Natural killer cell treated with Interleukin-12 subunit alpha and Interleukin-12 subunit beta and Interleukin-15 and Interleukin-18, amount 100 ng/mL, for 72 hours (primary cell): ENCODE measurements at regions not wholly inside any gene's neighbourhood (a gene's known extent, or its start where the extent isn't known, plus 50 kb on each side); places are given as distances from the start of the nearest gene placed in this dataset.

Source experiments
- ATAC-seq, 2 donors: fragments of 150-1000 bp; cut with Tn5 transposase in 1 of 2; sonication (Bioruptor Pico), chemical (Tn5 transposase) in 1 of 2; 2 replicates each; pipeline ENCODE4 v1.10.0; 2021
- DNase-seq: peaks from one replicate; pipeline ENCODE4 v3.0.0; 2022; ENCODE audit warnings: low spot score
- H3K27ac Mint-ChIP-seq, 2 donors: 1 replicate in 1 of 2; 2 replicates in 1 of 2; pipeline ENCODE4 v1.8.0; 2022; ENCODE audit warnings: mixed read lengths in 2 of 2, mild to moderate bottlenecking in 1 of 2, moderate library complexity in 1 of 2
- H3K27me3 Mint-ChIP-seq, 2 donors: 1 replicate in 1 of 2; 2 replicates in 1 of 2; pipeline ENCODE4 v1.8.0; 2022; ENCODE audit warnings: mixed read lengths in 2 of 2
- H3K36me3 Mint-ChIP-seq: one replicate; pipeline ENCODE4 v1.8.0; 2022; ENCODE audit warnings: mixed read lengths
- H3K4me1 Mint-ChIP-seq, 2 donors: 1 replicate in 1 of 2; 2 replicates in 1 of 2; pipeline ENCODE4 v1.8.0; 2022; ENCODE audit warnings: low read depth in 2 of 2, mixed read lengths in 2 of 2, mild to moderate bottlenecking in 1 of 2
- H3K4me3 Mint-ChIP-seq: one replicate; pipeline ENCODE4 v1.8.0; 2022; ENCODE audit warnings: mixed read lengths
- H3K9me3 Mint-ChIP-seq: 2 replicates; pipeline ENCODE4 v1.8.0; 2022; ENCODE audit warnings: mixed read lengths

GRCh38 chrX:121987163-121987562 lies 939.8 kb downstream of the GLUD2 start:
- no peak overlapping the region for H3K27ac Mint-ChIP-seq
- DNase-seq, result no peak
- H3K9me3 Mint-ChIP-seq, result peaks cover 3% of the 10 kb centered on the region
- ATAC-seq, result no peak
- no peaks in the 10 kb centered on the region for H3K27me3 Mint-ChIP-seq
- no peak overlapping the region for H3K4me3 Mint-ChIP-seq
- no peaks in the 10 kb centered on the region for H3K36me3 Mint-ChIP-seq
- H3K4me1 Mint-ChIP-seq, result no peaks in the 10 kb centered on the region

GRCh38 chrX:121987835-121988234 lies 940.4 kb downstream of the GLUD2 start:
- DNase-seq (no peak), ATAC-seq (no peak)
- Mint-ChIP-seq H3K36me3 (no peaks in the 10 kb centered on the region), H3K27ac (no peak overlapping the region), H3K4me3 (no peak overlapping the region), H3K4me1 (no peaks in the 10 kb centered on the region), H3K9me3 (peaks cover 3% of the 10 kb centered on the region), H3K27me3 (no peaks in the 10 kb centered on the region)

- H3K36me3 Mint-ChIP-seq, result no peaks in the 10 kb centered on the region
- no peaks in the 10 kb centered on the region for H3K4me1 Mint-ChIP-seq
- no peaks in the 10 kb centered on the region for H3K27me3 Mint-ChIP-seq
Observed at GRCh38 chrX:122004127-122004526, 956.7 kb downstream of the GLUD2 start.

GRCh38 chrX:122026665-122027064 lies 979.3 kb downstream of the GLUD2 start:
- no peaks in the 10 kb centered on the region for H3K36me3 Mint-ChIP-seq
- no peaks in the 10 kb centered on the region for H3K27me3 Mint-ChIP-seq
- H3K9me3 Mint-ChIP-seq, result peaks cover 3% of the 10 kb centered on the region
- H3K4me3 Mint-ChIP-seq, result no peak overlapping the region
- ATAC-seq, result no peak
- H3K4me1 Mint-ChIP-seq, result no peaks in the 10 kb centered on the region
- no peak overlapping the region for H3K27ac Mint-ChIP-seq
- no peak for DNase-seq

More at GRCh38 chrX:122004127-122004526, 956.7 kb downstream of the GLUD2 start:
- DNase-seq, result no peak
- Mint-ChIP-seq H3K4me3 (no peak overlapping the region), H3K9me3 (peaks cover 6% of the 10 kb centered on the region), H3K27ac (no peak overlapping the region)
- ATAC-seq, result no peak

GRCh38 chrX:122046226-122046625 lies 998.8 kb downstream of the GLUD2 start:
- H3K27me3 Mint-ChIP-seq, result no peaks in the 10 kb centered on the region
- no peak overlapping the region for H3K4me3 Mint-ChIP-seq
- ATAC-seq (no peak), DNase-seq (no peak)
- H3K27ac Mint-ChIP-seq, result no peak overlapping the region
- peaks cover 10% of the 10 kb centered on the region for H3K9me3 Mint-ChIP-seq
- H3K36me3 Mint-ChIP-seq, result no peaks in the 10 kb centered on the region
- H3K4me1 Mint-ChIP-seq, result no peaks in the 10 kb centered on the region

- H3K9me3 Mint-ChIP-seq, result peaks cover 5% of the 10 kb centered on the region
- H3K27me3 Mint-ChIP-seq, result no peaks in the 10 kb centered on the region
- no peak overlapping the region for H3K27ac Mint-ChIP-seq
- DNase-seq (no peak), ATAC-seq (no peak)
- no peak overlapping the region for H3K4me3 Mint-ChIP-seq
- H3K36me3 Mint-ChIP-seq, result no peaks in the 10 kb centered on the region
- no peaks in the 10 kb centered on the region for H3K4me1 Mint-ChIP-seq
Observed at GRCh38 chrX:122046815-122047214, 999.4 kb downstream of the GLUD2 start.

GRCh38 chrX:122047261-122047660 lies 999.9 kb downstream of the GLUD2 start:
- ATAC-seq (no peak), DNase-seq (no peak)
- H3K9me3 Mint-ChIP-seq, result peaks cover 3% of the 10 kb centered on the region
- H3K27me3 Mint-ChIP-seq, result no peaks in the 10 kb centered on the region
- no peaks in the 10 kb centered on the region for H3K4me1 Mint-ChIP-seq
- no peaks in the 10 kb centered on the region for H3K36me3 Mint-ChIP-seq
- no peak overlapping the region for H3K27ac Mint-ChIP-seq
- H3K4me3 Mint-ChIP-seq, result no peak overlapping the region

- Mint-ChIP-seq H3K4me3 (no peak overlapping the region), H3K27ac (no peak overlapping the region), H3K36me3 (no peaks in the 10 kb centered on the region), H3K9me3 (peaks cover 6% of the 10 kb centered on the region), H3K4me1 (no peaks in the 10 kb centered on the region), H3K27me3 (no peaks in the 10 kb centered on the region)
- ATAC-seq, result no peak
- no peak for DNase-seq
Observed at GRCh38 chrX:122055460-122055859, 1008.0 kb downstream of the GLUD2 start.

GRCh38 chrX:122055979-122056715 lies 1008.7 kb downstream of the GLUD2 start:
- no peaks in the 10 kb centered on the region for H3K4me1 Mint-ChIP-seq
- peaks cover 6% of the 10 kb centered on the region for H3K9me3 Mint-ChIP-seq
- no peaks in the 10 kb centered on the region for H3K36me3 Mint-ChIP-seq
- no peaks in the 10 kb centered on the region for H3K27me3 Mint-ChIP-seq
- H3K4me3 Mint-ChIP-seq, result no peak overlapping the region
- ATAC-seq, result no peak
- no peak overlapping the region for H3K27ac Mint-ChIP-seq
- DNase-seq, result no peak

- Mint-ChIP-seq H3K27me3 (no peaks in the 10 kb centered on the region), H3K9me3 (peaks cover 5% of the 10 kb centered on the region), H3K27ac (no peak overlapping the region), H3K36me3 (peaks cover 8% of the 10 kb centered on the region), H3K4me3 (no peak overlapping the region), H3K4me1 (no peaks in the 10 kb centered on the region)
- ATAC-seq (no peak), DNase-seq (no peak)
Observed at GRCh38 chrX:122076241-122076640, 1028.8 kb downstream of the GLUD2 start.

GRCh38 chrX:122078079-122078478 lies 1030.7 kb downstream of the GLUD2 start:
- DNase-seq (no peak), ATAC-seq (no peak)
- Mint-ChIP-seq H3K4me1 (no peaks in the 10 kb centered on the region), H3K4me3 (no peak overlapping the region), H3K27me3 (no peaks in the 10 kb centered on the region), H3K27ac (no peak overlapping the region), H3K36me3 (peaks cover 8% of the 10 kb centered on the region), H3K9me3 (peaks cover 5% of the 10 kb centered on the region)

GRCh38 chrX:122087341-122087740 lies 1039.9 kb downstream of the GLUD2 start:
- Mint-ChIP-seq H3K27me3 (no peaks in the 10 kb centered on the region), H3K27ac (no peak overlapping the region), H3K36me3 (no peaks in the 10 kb centered on the region), H3K4me3 (no peak overlapping the region), H3K9me3 (peaks cover 6% of the 10 kb centered on the region), H3K4me1 (no peaks in the 10 kb centered on the region)
- ATAC-seq (no peak), DNase-seq (no peak)

GRCh38 chrX:122091571-122091970 lies 1044.2 kb downstream of the GLUD2 start:
- H3K4me1 Mint-ChIP-seq, result no peaks in the 10 kb centered on the region
- H3K4me3 Mint-ChIP-seq, result no peak overlapping the region
- no peaks in the 10 kb centered on the region for H3K27me3 Mint-ChIP-seq
- H3K36me3 Mint-ChIP-seq, result no peaks in the 10 kb centered on the region
- H3K27ac Mint-ChIP-seq, result no peak overlapping the region
- no peak for DNase-seq
- peaks cover 6% of the 10 kb centered on the region for H3K9me3 Mint-ChIP-seq
- ATAC-seq, result no peak

GRCh38 chrX:122092360-122092759 lies 1045.0 kb downstream of the GLUD2 start:
- DNase-seq (no peak), ATAC-seq (no peak)
- Mint-ChIP-seq H3K27ac (no peak overlapping the region), H3K4me3 (no peak overlapping the region), H3K4me1 (no peaks in the 10 kb centered on the region), H3K9me3 (peaks cover 2% of the 10 kb centered on the region), H3K36me3 (no peaks in the 10 kb centered on the region), H3K27me3 (no peaks in the 10 kb centered on the region)

GRCh38 chrX:122092978-122093377 lies 1045.6 kb downstream of the GLUD2 start:
- DNase-seq (no peak), ATAC-seq (no peak)
- Mint-ChIP-seq H3K4me3 (no peak overlapping the region), H3K27me3 (no peaks in the 10 kb centered on the region), H3K9me3 (peaks cover 2% of the 10 kb centered on the region), H3K36me3 (no peaks in the 10 kb centered on the region), H3K4me1 (no peaks in the 10 kb centered on the region), H3K27ac (no peak overlapping the region)
